ENCODE measurements at regions not wholly inside any gene's neighbourhood (a gene's known extent, or its start where the extent isn't known, plus 50 kb on each side); places are given as distances from the start of the nearest gene placed in this dataset.

DNA sequence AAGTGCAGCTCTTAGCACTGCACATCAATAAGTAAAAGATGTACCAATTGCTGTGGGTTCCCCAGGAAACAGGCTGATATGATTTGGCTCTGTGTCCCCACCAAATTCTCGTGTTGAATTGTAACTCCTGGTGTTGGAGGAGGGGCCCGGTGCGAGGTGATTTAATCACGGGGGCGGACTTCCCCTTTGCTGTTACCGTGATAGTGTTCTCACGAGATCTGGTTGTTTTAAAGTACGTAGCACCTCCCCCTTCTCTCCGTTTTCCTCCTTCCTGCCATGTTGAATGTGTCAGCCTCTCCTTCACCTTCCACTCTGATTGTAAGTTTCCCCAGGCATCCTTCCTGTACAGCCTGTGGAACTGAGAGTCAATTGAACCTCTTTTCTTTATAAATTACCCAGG is 93.2 kb upstream of the ACTBL2 start:
- Histone ChIP-seq H3K9ac (replicated peaks in 1 of 4; ENCODE audit: extremely low read depth in 1 of 4, low read depth in 3 of 4, low read length in 3 of 4) (no peak overlapping the region), H4K8ac (ENCODE audit: extremely low read depth, insufficient read depth, low read length) (no peak overlapping the region), H2AK5ac (ENCODE audit: low read depth, low read length) (no peak overlapping the region), H4K20me1 (replicated peaks in 1 of 2; ENCODE audit: control insufficient read depth in 1 of 2, insufficient read depth in 2 of 2, low read length in 2 of 2) (no peaks in the 10 kb centered on the region), H3K14ac (ENCODE audit: insufficient read length) (no peak overlapping the region), H3K4ac (replicated peaks; ENCODE audit: insufficient read length, low read depth, low read length) (no peak overlapping the region), H4K5ac (ENCODE audit: insufficient read length, low read depth, low read length) (no peak overlapping the region), H2BK20ac (ENCODE audit: low read length) (no peak overlapping the region), H3K18ac (ENCODE audit: extremely low read depth, low read length) (no peak overlapping the region), H2BK12ac (ENCODE audit: low read depth, low read length) (no peak overlapping the region), H3K79me1 (ENCODE audit: low read depth, low read length) (no peaks in the 10 kb centered on the region), H3K4me3 (ENCODE audit: extremely low read depth in 1 of 4, insufficient read depth in 2 of 4, low read depth in 3 of 4, low read length in 4 of 4) (no peak overlapping the region), H3K27ac (ENCODE audit: low read depth, low read length) (no peak overlapping the region), H2BK15ac (ENCODE audit: low read length) (no peak overlapping the region), H3K36me3 (ENCODE audit: control insufficient read depth in 2 of 4, insufficient read depth in 4 of 4, low read length in 3 of 4) (no peaks in the 10 kb centered on the region), H3K23me2 (ENCODE audit: low read depth, low read length) (no peaks in the 10 kb centered on the region), H3K56ac (replicated peaks; ENCODE audit: insufficient read length, low read depth, low read length) (no peak overlapping the region), H3K27me3 (replicated peaks in 1 of 4; ENCODE audit: control insufficient read depth in 3 of 4, extremely low read depth in 1 of 4, insufficient read depth in 3 of 4, low read length in 3 of 4) (no peaks in the 10 kb centered on the region), H2BK120ac (replicated peaks; ENCODE audit: low read depth, low read length) (no peak overlapping the region), H4K91ac (replicated peaks; ENCODE audit: insufficient read length, low read length) (no peak overlapping the region), H2BK5ac (ENCODE audit: low read depth, low read length) (no peak overlapping the region), H3K9me3 (ENCODE audit: insufficient read depth in 2 of 2, low read depth in 1 of 2, low read length in 1 of 2) (0 out of 4 replicates have a peak, but pooled peaks cover 0 to 3% of the 10 kb centered on the region in 2 experiments), H3K4me1 (replicated peaks in 1 of 4; ENCODE audit: control insufficient read depth in 3 of 4, insufficient read depth in 4 of 4, low read length in 3 of 4) (no peaks in the 10 kb centered on the region), H2AFZ (ENCODE audit: low read length) (peak overlapping the region; percentile 13; the same call in 1 of the 2 replicates), H3K23ac (ENCODE audit: insufficient read length) (no peak overlapping the region), H3K79me2 (ENCODE audit: control insufficient read depth in 1 of 2, insufficient read depth in 2 of 2, low read length in 2 of 2) (no peaks in the 10 kb centered on the region), H3K4me2 (ENCODE audit: insufficient read depth in 1 of 2, low read depth in 2 of 2, low read length in 2 of 2) (no peak overlapping the region)
- ChIA-PET POLR2A (ENCODE audit: partially characterized antibody) (no interaction called here), CTCF (ENCODE audit: partially characterized antibody) (interaction anchor here (0.6 to 1.1 kb wide), 3 partner anchors 37 to 176 kb away, joined by 3 read pairs; no protein-coding TSS in a partner anchor)
- 87% methylated on average over 9 of the region's 9 CpGs; no CpG with 5 or more reads in 1 of the 2 experiments for WGBS, 2 experiments (ENCODE audit: extremely low coverage in 1 of 2, insufficient coverage in 1 of 2, insufficient read length in 1 of 2, insufficient replicate concordance in 2 of 2, low coverage in 1 of 2, low lambda C conversion rate in 2 of 2, missing lambda C conversion rate in 1 of 2)
- DNase-seq (ENCODE audit: low read depth in 1 of 2, low spot score in 2 of 2) (no peak), FAIRE-seq (no peak)
- TF ChIP-seq TEAD4 (IDR thresholded peaks at IDR 0.05; ENCODE audit: low read depth, low read length), result no peak
- no peak for TF ChIP-seq JUND (IDR thresholded peaks at IDR 0.05; ENCODE audit: low read length)
- TF ChIP-seq, protein P1, sequence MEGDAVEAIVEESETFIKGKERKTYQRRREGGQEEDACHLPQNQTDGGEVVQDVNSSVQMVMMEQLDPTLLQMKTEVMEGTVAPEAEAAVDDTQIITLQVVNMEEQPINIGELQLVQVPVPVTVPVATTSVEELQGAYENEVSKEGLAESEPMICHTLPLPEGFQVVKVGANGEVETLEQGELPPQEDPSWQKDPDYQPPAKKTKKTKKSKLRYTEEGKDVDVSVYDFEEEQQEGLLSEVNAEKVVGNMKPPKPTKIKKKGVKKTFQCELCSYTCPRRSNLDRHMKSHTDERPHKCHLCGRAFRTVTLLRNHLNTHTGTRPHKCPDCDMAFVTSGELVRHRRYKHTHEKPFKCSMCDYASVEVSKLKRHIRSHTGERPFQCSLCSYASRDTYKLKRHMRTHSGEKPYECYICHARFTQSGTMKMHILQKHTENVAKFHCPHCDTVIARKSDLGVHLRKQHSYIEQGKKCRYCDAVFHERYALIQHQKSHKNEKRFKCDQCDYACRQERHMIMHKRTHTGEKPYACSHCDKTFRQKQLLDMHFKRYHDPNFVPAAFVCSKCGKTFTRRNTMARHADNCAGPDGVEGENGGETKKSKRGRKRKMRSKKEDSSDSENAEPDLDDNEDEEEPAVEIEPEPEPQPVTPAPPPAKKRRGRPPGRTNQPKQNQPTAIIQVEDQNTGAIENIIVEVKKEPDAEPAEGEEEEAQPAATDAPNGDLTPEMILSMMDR (IDR thresholded peaks at IDR 0.05; ENCODE audit: control extremely low read depth in 1 of 3, insufficient read depth in 1 of 3, low read depth in 1 of 3, low read length in 3 of 3), result no peak
- no peak for TF ChIP-seq TBP (IDR thresholded peaks at IDR 0.05; ENCODE audit: low read depth, low read length)
- no peak for TF ChIP-seq HDAC6 (IDR thresholded peaks at IDR 0.05; ENCODE audit: low read depth, low read length)
- TF ChIP-seq GTF2F1 (IDR thresholded peaks at IDR 0.05; ENCODE audit: borderline replicate concordance, low read depth, low read length), result no peak
- TF ChIP-seq TCF12 (IDR thresholded peaks at IDR 0.05; ENCODE audit: low read depth, low read length), result no peak
- no peak for TF ChIP-seq SIX5 (IDR thresholded peaks at IDR 0.05; ENCODE audit: low read depth, low read length)
- TF ChIP-seq POLR2A (IDR thresholded peaks at IDR 0.05; ENCODE audit: control extremely low read depth in 1 of 2, low read depth in 2 of 2, low read length in 2 of 2), result no peak
- no peak for TF ChIP-seq RXRA (IDR thresholded peaks at IDR 0.05; ENCODE audit: insufficient read depth, low read depth, low read length)
- TF ChIP-seq CTBP2 (IDR thresholded peaks at IDR 0.05; ENCODE audit: borderline replicate concordance, insufficient read depth, insufficient read length, low read length), result no peak
- TF ChIP-seq BACH1 (IDR thresholded peaks at IDR 0.05; ENCODE audit: low read length), result no peak
- no peak for TF ChIP-seq GABPA (IDR thresholded peaks at IDR 0.05; ENCODE audit: borderline replicate concordance, insufficient read depth, low read length)

Data from H1 (cell line).